ENCODE measurements at regions not wholly inside any gene's neighbourhood (a gene's known extent, or its start where the extent isn't known, plus 50 kb on each side); places are given as distances from the start of the nearest gene placed in this dataset.

GRCh38 chr12:114895827-114896226, 211.9 kb upstream of the TBX3 start:
- TF ChIP-seq CTCF (IDR thresholded peaks at IDR 0.05), result no peak
- TF ChIP-seq EP300 (IDR thresholded peaks at IDR 0.05), result no peak
- no peak for TF ChIP-seq POLR2A (IDR thresholded peaks at IDR 0.05)

All from upper lobe of left lung (tissue), 4 donors.